ENCODE measurements at regions not wholly inside any gene's neighbourhood (a gene's known extent, or its start where the extent isn't known, plus 50 kb on each side); places are given as distances from the start of the nearest gene placed in this dataset.

DNA sequence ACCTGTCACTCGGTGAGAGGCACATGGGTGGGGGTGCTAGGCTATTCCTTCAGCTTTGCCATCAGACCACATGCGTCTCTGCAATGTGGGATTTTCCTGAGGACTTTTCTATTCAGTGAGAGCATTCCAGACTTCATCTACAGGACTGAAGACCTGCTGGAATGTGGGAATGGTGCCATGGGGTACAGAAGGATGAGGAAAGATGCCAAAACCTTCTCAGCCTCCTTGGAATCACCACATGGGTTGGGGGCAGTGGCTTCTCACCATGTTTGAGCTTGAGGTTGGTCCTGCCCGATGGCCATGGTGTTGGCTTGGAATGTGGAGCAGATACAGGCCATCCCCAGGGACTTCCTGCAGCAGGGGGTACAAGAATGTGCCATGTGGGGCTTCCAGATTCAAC is 80.9 kb upstream of the KLF13 start:
- intact Hi-C loops (cut with DNase I), result no loop called here
- H3K36me3 ChIP-seq, result no peaks in the 10 kb centered on the region
- H3K4me1 ChIP-seq, result no peaks in the 10 kb centered on the region
- TF ChIP-seq, protein P1, sequence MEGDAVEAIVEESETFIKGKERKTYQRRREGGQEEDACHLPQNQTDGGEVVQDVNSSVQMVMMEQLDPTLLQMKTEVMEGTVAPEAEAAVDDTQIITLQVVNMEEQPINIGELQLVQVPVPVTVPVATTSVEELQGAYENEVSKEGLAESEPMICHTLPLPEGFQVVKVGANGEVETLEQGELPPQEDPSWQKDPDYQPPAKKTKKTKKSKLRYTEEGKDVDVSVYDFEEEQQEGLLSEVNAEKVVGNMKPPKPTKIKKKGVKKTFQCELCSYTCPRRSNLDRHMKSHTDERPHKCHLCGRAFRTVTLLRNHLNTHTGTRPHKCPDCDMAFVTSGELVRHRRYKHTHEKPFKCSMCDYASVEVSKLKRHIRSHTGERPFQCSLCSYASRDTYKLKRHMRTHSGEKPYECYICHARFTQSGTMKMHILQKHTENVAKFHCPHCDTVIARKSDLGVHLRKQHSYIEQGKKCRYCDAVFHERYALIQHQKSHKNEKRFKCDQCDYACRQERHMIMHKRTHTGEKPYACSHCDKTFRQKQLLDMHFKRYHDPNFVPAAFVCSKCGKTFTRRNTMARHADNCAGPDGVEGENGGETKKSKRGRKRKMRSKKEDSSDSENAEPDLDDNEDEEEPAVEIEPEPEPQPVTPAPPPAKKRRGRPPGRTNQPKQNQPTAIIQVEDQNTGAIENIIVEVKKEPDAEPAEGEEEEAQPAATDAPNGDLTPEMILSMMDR (IDR thresholded peaks at IDR 0.05), result no peak
- no peaks in the 10 kb centered on the region for H3K9me3 ChIP-seq
- no peak overlapping the region for H3K4me3 ChIP-seq
- WGBS, 2 donors, result 85 to 92% methylated on average over 3 of the region's 3 CpGs
- H3K27me3 ChIP-seq, result no peaks in the 10 kb centered on the region
- DNase-seq, result no peak
- ATAC-seq, result no peak
- H3K27ac ChIP-seq, result no peak overlapping the region

DNA sequence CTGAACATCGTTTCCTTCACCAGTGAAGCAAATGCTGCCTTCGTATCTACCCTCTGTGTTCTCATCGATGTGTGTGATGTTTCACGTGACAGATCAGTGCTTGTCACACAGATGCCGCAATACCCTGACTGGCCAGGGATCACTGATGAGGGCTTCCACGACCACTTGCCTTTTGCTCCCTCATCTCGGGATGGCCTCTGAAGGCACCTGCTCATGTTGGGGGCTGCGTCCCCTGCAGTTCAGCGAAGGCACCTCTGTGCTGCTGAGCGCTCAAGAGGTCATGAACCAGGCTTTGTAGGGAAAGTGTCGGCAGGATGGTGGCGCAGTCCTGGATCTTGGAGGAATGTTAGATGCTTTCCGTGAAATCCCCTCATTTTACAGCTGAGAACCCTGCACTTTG is 79.2 kb upstream of the KLF13 start:
- Histone ChIP-seq H3K36me3 (no peaks in the 10 kb centered on the region), H3K27me3 (no peaks in the 10 kb centered on the region), H3K9me3 (no peaks in the 10 kb centered on the region), H3K4me1 (peaks cover 0 to 4% (median 0%) of the 10 kb centered on the region in 9 donors), H3K27ac (no peak overlapping the region), H3K4me3 (no peak overlapping the region)
- TF ChIP-seq, protein P1 (IDR thresholded peaks at IDR 0.05), result no peak
- intact Hi-C loops (cut with DNase I), result no loop called here
- ATAC-seq, result no peak
- WGBS, 2 donors, result 91 to 92% methylated on average over 13 of the region's 13 CpGs
- no peak for DNase-seq

DNA sequence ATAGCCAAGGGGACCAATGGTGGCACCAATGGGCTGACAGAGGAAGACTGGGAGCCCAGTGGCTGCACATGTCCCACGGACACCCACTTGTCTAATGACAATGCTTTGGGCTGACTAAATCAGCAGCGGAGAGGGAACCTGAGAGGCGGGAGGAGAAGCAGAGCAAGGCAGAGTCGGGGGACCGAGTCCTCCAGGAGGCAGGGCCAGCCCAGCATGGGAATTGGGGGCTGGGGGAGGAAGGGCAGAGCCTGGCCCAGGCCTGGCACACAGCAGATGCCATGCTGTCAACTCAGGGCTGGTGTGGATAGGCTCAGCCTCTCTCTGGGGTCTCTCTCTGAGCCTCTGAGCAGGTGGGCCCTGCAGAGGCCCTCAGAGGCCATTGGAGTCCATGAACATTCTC is 78.4 kb upstream of the KLF13 start:
- ATAC-seq (no peak), DNase-seq (no peak)
- intact Hi-C loops (cut with DNase I), result no loop called here
- Histone ChIP-seq H3K4me3 (no peak overlapping the region), H3K4me1 (peaks cover 0 to 4% (median 0%) of the 10 kb centered on the region in 9 donors), H3K27me3 (no peaks in the 10 kb centered on the region), H3K9me3 (no peaks in the 10 kb centered on the region), H3K27ac (no peak overlapping the region), H3K36me3 (no peaks in the 10 kb centered on the region)
- WGBS, 2 donors, result 76 to 96% methylated on average over 5 of the region's 5 CpGs
- TF ChIP-seq, protein P1 (IDR thresholded peaks at IDR 0.05), result no peak

DNA sequence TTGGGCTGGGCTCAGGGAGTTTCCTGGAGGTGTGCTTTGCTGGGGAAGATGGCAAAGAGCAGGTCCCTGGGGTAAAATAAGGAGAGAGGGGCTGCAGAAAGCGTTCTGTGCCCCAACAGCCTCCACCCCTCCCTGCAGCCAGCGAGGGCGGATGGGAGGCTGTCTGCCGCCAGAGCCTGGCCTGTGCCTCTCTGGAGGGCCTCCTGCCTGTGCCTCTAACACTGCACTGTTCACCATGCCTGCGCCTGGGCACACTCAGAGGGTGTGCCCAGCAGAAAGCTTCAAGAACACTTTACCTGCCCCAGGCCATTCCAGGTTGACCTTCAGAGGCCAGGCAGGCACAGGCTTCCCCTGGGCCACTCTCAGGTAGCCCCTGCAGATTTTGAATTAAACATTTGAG is 77.7 kb upstream of the KLF13 start:
- TF ChIP-seq, protein P1 (IDR thresholded peaks at IDR 0.05), result no peak
- H3K4me3 ChIP-seq, result no peak overlapping the region
- ATAC-seq (no peak), DNase-seq (no peak)
- H3K9me3 ChIP-seq, result no peaks in the 10 kb centered on the region
- 94 to 97% methylated on average over 5 of the region's 5 CpGs for WGBS, 2 donors
- H3K36me3 ChIP-seq, result no peaks in the 10 kb centered on the region
- H3K4me1 ChIP-seq, result peaks cover 0 to 4% (median 0%) of the 10 kb centered on the region in 9 donors
- no peaks in the 10 kb centered on the region for H3K27me3 ChIP-seq
- intact Hi-C loops (cut with DNase I), result no loop called here
- no peak overlapping the region for H3K27ac ChIP-seq

DNA sequence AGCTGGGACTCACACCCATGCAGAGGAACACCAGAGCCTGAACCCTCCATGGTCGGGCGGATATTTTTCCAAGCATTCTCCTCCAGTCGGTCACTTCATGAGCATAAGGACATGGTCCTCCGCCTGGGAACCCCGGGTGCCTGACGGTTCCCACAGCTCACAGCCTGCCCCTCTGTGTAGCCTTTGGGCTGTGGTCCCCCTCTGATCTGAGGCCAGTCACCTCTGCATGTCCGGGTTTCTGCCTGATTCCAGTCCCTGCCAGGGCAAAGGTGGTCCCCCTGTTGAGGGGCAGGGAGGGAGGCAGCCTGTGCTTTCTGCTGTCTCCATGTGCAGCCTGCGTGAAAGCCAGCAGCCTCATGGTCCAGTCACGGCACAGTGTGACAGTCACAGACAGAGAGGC is 76.6 kb upstream of the KLF13 start:
- Histone ChIP-seq H3K36me3 (no peaks in the 10 kb centered on the region), H3K4me3 (no peak overlapping the region), H3K27me3 (no peaks in the 10 kb centered on the region), H3K9me3 (no peaks in the 10 kb centered on the region), H3K4me1 (peaks cover 0 to 11% (median 0%) of the 10 kb centered on the region in 9 donors), H3K27ac (no peak overlapping the region)
- ATAC-seq (no peak), DNase-seq (no peak)
- TF ChIP-seq, protein P1 (IDR thresholded peaks at IDR 0.05), result no peak
- WGBS, 2 donors, result 94 to 96% methylated on average over 9 of the region's 9 CpGs
- intact Hi-C loops (cut with DNase I), result no loop called here
